RWPE2 (cell line): ENCODE measurements at regions not wholly inside any gene's neighbourhood (a gene's known extent, or its start where the extent isn't known, plus 50 kb on each side); places are given as distances from the start of the nearest gene placed in this dataset.

Source experiments
- ATAC-seq: fragments of 200-7000 bp; cut with Tn5 transposase; 3 replicates; pipeline ENCODE4 v1.9.1; 2021; ENCODE audit warnings: low read depth
- DNase-seq: peaks from one replicate; pipeline ENCODE4 v3.0.0-alpha.2; 2020; ENCODE audit warnings: low spot score
- H3K27ac ChIP-seq: fragments of 450-650 bp; 2 replicates; pipeline ENCODE4 v1.5.1; 2017; ENCODE audit warnings: mild to moderate bottlenecking; ENCODE audit not compliant: poor library complexity, severe bottlenecking
- H3K27me3 ChIP-seq: fragments of 250-450 bp; sonication (Bioruptor Pico); 2 replicates; pipeline ENCODE4 v1.5.1; 2021; ENCODE audit warnings: mild to moderate bottlenecking, moderate library complexity; ENCODE audit not compliant: insufficient read depth, poor library complexity, severe bottlenecking
- H3K36me3 ChIP-seq: fragments of 250-450 bp; sonication (Bioruptor Pico); 2 replicates; pipeline ENCODE4 v1.5.1; 2020; ENCODE audit warnings: low read depth, mild to moderate bottlenecking, moderate library complexity
- H3K4me1 ChIP-seq: fragments of 250-450 bp; sonication (Bioruptor Pico); 2 replicates; pipeline ENCODE4 v1.5.1; 2021; ENCODE audit warnings: mild to moderate bottlenecking, moderate library complexity; ENCODE audit not compliant: insufficient read depth, poor library complexity, severe bottlenecking
- H3K4me3 ChIP-seq: fragments of 250-450 bp; sonication (Bioruptor Pico); 2 replicates; pipeline ENCODE4 v1.5.1; 2021; ENCODE audit warnings: mild to moderate bottlenecking, moderate library complexity; ENCODE audit not compliant: severe bottlenecking
- H3K9me3 ChIP-seq: fragments of 250-450 bp; sonication (Bioruptor Pico); 2 replicates; pipeline ENCODE4 v1.5.1; 2021; ENCODE audit warnings: mild to moderate bottlenecking, moderate library complexity; ENCODE audit not compliant: severe bottlenecking
- CTCF ChIP-seq: fragments of 450-650 bp; IDR thresholded peaks from one replicate; pipeline ENCODE4 v1.5.1; 2017; ENCODE audit warnings: mild to moderate bottlenecking, moderate library complexity; ENCODE audit not compliant: poor library complexity, severe bottlenecking

DNA sequence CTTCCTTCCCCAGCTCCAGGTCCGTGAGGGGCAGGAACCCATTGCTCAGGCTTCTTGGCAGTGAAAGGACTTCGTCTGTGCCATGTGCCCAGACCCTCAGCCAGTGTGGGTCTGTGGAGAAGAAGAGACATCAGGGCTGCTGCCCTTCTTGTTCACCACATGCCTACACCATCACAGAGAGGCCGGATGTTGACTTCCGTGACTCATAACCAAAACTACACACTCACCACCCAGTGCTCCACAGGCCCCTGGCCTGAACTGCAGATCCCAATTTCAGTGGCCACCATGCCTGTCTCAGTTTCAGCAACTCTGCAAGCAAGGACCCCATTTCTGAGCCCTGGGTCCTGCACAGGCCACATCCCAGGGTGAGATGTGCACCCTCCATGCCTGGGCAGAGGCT, 332.6 kb upstream of the SALL3 start:
- Histone ChIP-seq H3K27ac (no peak overlapping the region), H3K9me3 (peaks cover 6% of the 10 kb centered on the region), H3K27me3 (no peaks in the 10 kb centered on the region), H3K4me1 (no peaks in the 10 kb centered on the region), H3K36me3 (no peaks in the 10 kb centered on the region), H3K4me3 (no peak overlapping the region)
- no peak for ATAC-seq
- TF ChIP-seq CTCF, result no peak
- DNase-seq, result no peak

DNA sequence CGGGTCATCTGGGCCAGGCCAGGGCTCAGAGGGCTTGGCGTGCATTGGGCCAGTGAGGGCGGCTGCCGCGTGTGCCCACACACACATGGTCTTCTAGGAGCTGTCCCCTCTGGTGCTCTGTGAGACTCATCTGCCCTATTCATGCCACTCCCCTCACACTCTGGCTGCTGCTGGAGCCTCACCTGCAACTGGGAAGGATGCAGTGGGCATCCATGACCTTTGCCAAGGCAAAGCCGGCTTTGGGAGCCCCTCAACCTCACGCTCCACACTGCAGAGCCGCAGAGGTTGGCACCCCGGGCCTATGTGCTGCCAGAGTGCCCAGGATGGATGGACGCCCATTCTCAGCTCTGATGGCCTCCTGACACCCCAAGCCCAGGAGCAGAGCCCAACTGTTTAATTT, 330.2 kb upstream of the SALL3 start:
- no peak overlapping the region for H3K4me3 ChIP-seq
- no peaks in the 10 kb centered on the region for H3K36me3 ChIP-seq
- no peak for TF ChIP-seq CTCF
- H3K27me3 ChIP-seq, result no peaks in the 10 kb centered on the region
- ATAC-seq (no peak), DNase-seq (no peak)
- no peak overlapping the region for H3K27ac ChIP-seq
- H3K4me1 ChIP-seq, result no peaks in the 10 kb centered on the region
- peaks cover 6% of the 10 kb centered on the region for H3K9me3 ChIP-seq

DNA sequence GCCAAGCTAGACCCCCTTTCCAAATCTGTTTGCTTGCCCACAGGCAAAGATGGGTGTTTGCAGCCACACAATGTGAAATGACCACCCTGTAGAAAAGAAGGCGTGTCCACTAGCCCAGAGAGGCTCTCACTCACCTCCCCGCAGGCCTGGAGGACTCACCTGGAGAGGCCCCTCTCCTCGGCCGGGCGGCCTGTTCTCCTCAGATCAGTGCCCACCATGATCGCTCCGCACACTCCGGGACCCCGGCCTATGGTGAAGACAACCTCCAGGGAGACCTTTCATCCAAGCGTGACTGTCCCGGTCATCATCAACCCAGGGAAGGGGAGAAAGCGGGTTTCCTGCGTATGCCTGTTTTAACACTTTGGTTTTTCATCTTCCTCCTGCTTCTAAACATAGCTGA, 328.7 kb upstream of the SALL3 start:
- no peak for TF ChIP-seq CTCF
- H3K4me3 ChIP-seq, result no peak overlapping the region
- no peaks in the 10 kb centered on the region for H3K27me3 ChIP-seq
- no peaks in the 10 kb centered on the region for H3K4me1 ChIP-seq
- H3K27ac ChIP-seq, result no peak overlapping the region
- no peaks in the 10 kb centered on the region for H3K36me3 ChIP-seq
- DNase-seq (no peak), ATAC-seq (no peak)
- H3K9me3 ChIP-seq, result peaks cover 6% of the 10 kb centered on the region

GRCh38 chr18:78652001-78652545, 327.5 kb upstream of the SALL3 start:
- ATAC-seq (no peak), DNase-seq (no peak)
- no peak overlapping the region for H3K4me3 ChIP-seq
- no peaks in the 10 kb centered on the region for H3K36me3 ChIP-seq
- no peak for TF ChIP-seq CTCF
- H3K9me3 ChIP-seq, result peaks cover 6% of the 10 kb centered on the region
- no peaks in the 10 kb centered on the region for H3K27me3 ChIP-seq
- H3K27ac ChIP-seq, result no peak overlapping the region
- no peaks in the 10 kb centered on the region for H3K4me1 ChIP-seq

GRCh38 chr18:78655921-78656320, 323.7 kb upstream of the SALL3 start:
- Histone ChIP-seq H3K4me1 (no peaks in the 10 kb centered on the region), H3K27me3 (no peaks in the 10 kb centered on the region), H3K27ac (no peak overlapping the region), H3K36me3 (no peaks in the 10 kb centered on the region), H3K4me3 (no peak overlapping the region), H3K9me3 (no peaks in the 10 kb centered on the region)
- ATAC-seq, result no peak
- no peak for DNase-seq
- TF ChIP-seq CTCF, result no peak
